SK-N-SH treated with all-trans-retinoic acid at 6 μM for 48 hours (cell line): ENCODE measurements at regions not wholly inside any gene's neighbourhood (a gene's known extent, or its start where the extent isn't known, plus 50 kb on each side); places are given as distances from the start of the nearest gene placed in this dataset.

Experiments
- ATAC-seq: fragments of 200-7000 bp; cut with Tn5 transposase; 3 replicates; pipeline ENCODE4 v1.9.1; 2020; ENCODE audit warnings: mild to moderate bottlenecking, moderate library complexity
- ARNTL ChIP-seq: fragments of 450-650 bp; formaldehyde crosslinking; IDR thresholded peaks from 2 replicates; pipeline ENCODE4 v1.5.0; 2020; ENCODE audit warnings: low read depth, mild to moderate bottlenecking, moderate library complexity, borderline replicate concordance
- BACH2 ChIP-seq: fragments of 250-450 bp; sonication (Bioruptor Pico); IDR thresholded peaks from 2 replicates; pipeline ENCODE4 v1.9.0; 2021; ENCODE audit warnings: mild to moderate bottlenecking, borderline replicate concordance
- CSDC2 ChIP-seq: fragments of 250-450 bp; sonication (Bioruptor Pico); IDR thresholded peaks from 2 replicates; pipeline ENCODE4 v1.5.0; 2020; ENCODE audit warnings: mild to moderate bottlenecking, moderate library complexity
- ESRRG ChIP-seq: fragments of 250-450 bp; sonication (Bioruptor Pico); IDR thresholded peaks from 2 replicates; pipeline ENCODE4 v1.6.1; 2021; ENCODE audit warnings: mild to moderate bottlenecking
- GLIS3 ChIP-seq: fragments of 250-450 bp; sonication (Bioruptor Pico); IDR thresholded peaks from 2 replicates; pipeline ENCODE4 v1.5.0; 2020; ENCODE audit warnings: mild to moderate bottlenecking, moderate library complexity
- ISL1 ChIP-seq: fragments of 250-450 bp; sonication (Bioruptor Pico); IDR thresholded peaks from 2 replicates; pipeline ENCODE4 v2.1.2; 2022; ENCODE audit warnings: mild to moderate bottlenecking, moderate library complexity
- OSR1 ChIP-seq: fragments of 250-450 bp; sonication (Bioruptor Pico); IDR thresholded peaks from 2 replicates; pipeline ENCODE4 v1.8.0; 2022; ENCODE audit warnings: moderate library complexity, mild to moderate bottlenecking, inconsistent platforms
- PPARA ChIP-seq: fragments of 250-450 bp; sonication (Bioruptor Pico); IDR thresholded peaks from 2 replicates; pipeline ENCODE4 v1.5.0; 2020; ENCODE audit warnings: mild to moderate bottlenecking, borderline replicate concordance
- RARB ChIP-seq: fragments of 250-450 bp; sonication (Bioruptor Pico); IDR thresholded peaks from 2 replicates; pipeline ENCODE4 v1.8.0; 2021; ENCODE audit warnings: mild to moderate bottlenecking, moderate library complexity
- SNAI2 ChIP-seq: fragments of 250-450 bp; sonication (Bioruptor Pico); IDR thresholded peaks from 2 replicates; pipeline ENCODE4 v1.5.0; 2020; ENCODE audit warnings: mild to moderate bottlenecking, moderate library complexity
- TCF4 ChIP-seq: fragments of 250-450 bp; sonication (Bioruptor Pico); IDR thresholded peaks from 2 replicates; pipeline ENCODE4 v1.8.0; 2021; ENCODE audit warnings: mild to moderate bottlenecking, moderate library complexity, borderline replicate concordance
- TOX ChIP-seq: fragments of 250-450 bp; sonication (Bioruptor Pico); IDR thresholded peaks from 2 replicates; pipeline ENCODE4 v1.8.0; 2021; ENCODE audit warnings: mild to moderate bottlenecking, moderate library complexity, borderline replicate concordance
- ZC3H10 ChIP-seq: fragments of 250-450 bp; sonication (Bioruptor Pico); IDR thresholded peaks from 2 replicates; pipeline ENCODE4 v1.5.1; 2021; ENCODE audit warnings: mild to moderate bottlenecking, moderate library complexity
- ZFP3 ChIP-seq: fragments of 250-450 bp; sonication (Bioruptor Pico); IDR thresholded peaks from 2 replicates; pipeline ENCODE4 v1.5.0; 2020; ENCODE audit warnings: mild to moderate bottlenecking, moderate library complexity
- ZFP30 ChIP-seq: fragments of 450-650 bp; formaldehyde crosslinking; IDR thresholded peaks from 2 replicates; pipeline ENCODE4 v1.5.0; 2022; ENCODE audit warnings: mild to moderate bottlenecking, moderate library complexity
- ZNF565 ChIP-seq: fragments of 450-650 bp; formaldehyde crosslinking; conservative IDR thresholded peaks from 2 replicates; pipeline ENCODE4 v1.5.0; 2020; ENCODE audit warnings: low read depth, mild to moderate bottlenecking, moderate library complexity
- ZNF70 ChIP-seq: fragments of 450-650 bp; formaldehyde crosslinking; IDR thresholded peaks from 2 replicates; pipeline ENCODE4 v1.5.0; 2020; ENCODE audit warnings: mild to moderate bottlenecking, moderate library complexity
- ZNF8 ChIP-seq: fragments of 450-650 bp; formaldehyde crosslinking; IDR thresholded peaks from 2 replicates; pipeline ENCODE4 v1.5.0; 2020; ENCODE audit warnings: mild to moderate bottlenecking, moderate library complexity
- TF ChIP-seq, protein P1 (sequence below): fragments of 250-450 bp; sonication (Bioruptor Pico); IDR thresholded peaks from 2 replicates; pipeline ENCODE4 v1.8.0; 2021; ENCODE audit warnings: low read depth, mild to moderate bottlenecking, moderate library complexity, borderline replicate concordance
- TF ChIP-seq, protein P2 (sequence below): fragments of 250-450 bp; sonication (Bioruptor Pico); IDR thresholded peaks from 2 replicates; pipeline ENCODE4 v1.5.1; 2021; ENCODE audit warnings: mild to moderate bottlenecking, moderate library complexity
- TF ChIP-seq, protein P3 (sequence below): fragments of 250-450 bp; sonication (Bioruptor Pico); IDR thresholded peaks from 2 replicates; pipeline ENCODE4 v1.5.1; 2020; ENCODE audit warnings: low read depth, mild to moderate bottlenecking, moderate library complexity
- TF ChIP-seq, protein P4 (sequence below): fragments of 250-450 bp; sonication (Bioruptor Pico); IDR thresholded peaks from 2 replicates; pipeline ENCODE4 v1.5.0; 2020; ENCODE audit warnings: mild to moderate bottlenecking, moderate library complexity

DNA sequence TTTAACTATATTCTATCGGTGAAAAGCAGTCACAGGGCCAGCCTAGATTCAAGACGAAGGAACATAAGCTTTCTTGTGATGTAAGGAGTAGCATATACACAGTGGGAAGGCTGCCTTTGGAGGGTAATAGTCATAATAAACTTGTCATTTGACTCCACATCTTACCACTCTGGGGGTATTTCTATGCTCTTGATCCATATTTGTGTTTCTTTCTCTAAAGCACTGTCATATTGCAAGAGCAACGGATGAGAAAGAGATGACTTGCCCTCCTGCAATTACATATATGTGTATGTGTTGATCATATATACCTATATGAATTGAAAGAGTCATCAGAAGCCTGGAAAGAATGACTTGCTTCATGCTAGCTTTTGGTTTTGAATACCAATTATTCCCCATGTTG lies 225.4 kb upstream of the HS3ST3A1 start:
- ATAC-seq, result no peak
- TF ChIP-seq ZNF565, result no peak
- TF ChIP-seq, protein P1, sequence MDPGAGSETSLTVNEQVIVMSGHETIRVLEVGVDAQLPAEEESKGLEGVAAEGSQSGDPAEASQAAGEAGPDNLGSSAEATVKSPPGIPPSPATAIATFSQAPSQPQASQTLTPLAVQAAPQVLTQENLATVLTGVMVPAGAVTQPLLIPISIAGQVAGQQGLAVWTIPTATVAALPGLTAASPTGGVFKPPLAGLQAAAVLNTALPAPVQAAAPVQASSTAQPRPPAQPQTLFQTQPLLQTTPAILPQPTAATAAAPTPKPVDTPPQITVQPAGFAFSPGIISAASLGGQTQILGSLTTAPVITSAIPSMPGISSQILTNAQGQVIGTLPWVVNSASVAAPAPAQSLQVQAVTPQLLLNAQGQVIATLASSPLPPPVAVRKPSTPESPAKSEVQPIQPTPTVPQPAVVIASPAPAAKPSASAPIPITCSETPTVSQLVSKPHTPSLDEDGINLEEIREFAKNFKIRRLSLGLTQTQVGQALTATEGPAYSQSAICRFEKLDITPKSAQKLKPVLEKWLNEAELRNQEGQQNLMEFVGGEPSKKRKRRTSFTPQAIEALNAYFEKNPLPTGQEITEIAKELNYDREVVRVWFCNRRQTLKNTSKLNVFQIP (CRISPR knock-in tag), result no peak
- TF ChIP-seq, protein P2, sequence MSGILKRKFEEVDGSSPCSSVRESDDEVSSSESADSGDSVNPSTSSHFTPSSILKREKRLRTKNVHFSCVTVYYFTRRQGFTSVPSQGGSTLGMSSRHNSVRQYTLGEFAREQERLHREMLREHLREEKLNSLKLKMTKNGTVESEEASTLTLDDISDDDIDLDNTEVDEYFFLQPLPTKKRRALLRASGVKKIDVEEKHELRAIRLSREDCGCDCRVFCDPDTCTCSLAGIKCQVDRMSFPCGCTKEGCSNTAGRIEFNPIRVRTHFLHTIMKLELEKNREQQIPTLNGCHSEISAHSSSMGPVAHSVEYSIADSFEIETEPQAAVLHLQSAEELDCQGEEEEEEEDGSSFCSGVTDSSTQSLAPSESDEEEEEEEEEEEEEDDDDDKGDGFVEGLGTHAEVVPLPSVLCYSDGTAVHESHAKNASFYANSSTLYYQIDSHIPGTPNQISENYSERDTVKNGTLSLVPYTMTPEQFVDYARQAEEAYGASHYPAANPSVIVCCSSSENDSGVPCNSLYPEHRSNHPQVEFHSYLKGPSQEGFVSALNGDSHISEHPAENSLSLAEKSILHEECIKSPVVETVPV, result no peak
- TF ChIP-seq ARNTL (CRISPR knock-in tag), result no peak
- TF ChIP-seq ZNF8, result no peak
- no peak for TF ChIP-seq PPARA (CRISPR knock-in tag)
- TF ChIP-seq ZC3H10 (CRISPR knock-in tag), result no peak
- no peak for TF ChIP-seq TOX (CRISPR knock-in tag)
- TF ChIP-seq ZFP3 (CRISPR knock-in tag), result no peak

DNA sequence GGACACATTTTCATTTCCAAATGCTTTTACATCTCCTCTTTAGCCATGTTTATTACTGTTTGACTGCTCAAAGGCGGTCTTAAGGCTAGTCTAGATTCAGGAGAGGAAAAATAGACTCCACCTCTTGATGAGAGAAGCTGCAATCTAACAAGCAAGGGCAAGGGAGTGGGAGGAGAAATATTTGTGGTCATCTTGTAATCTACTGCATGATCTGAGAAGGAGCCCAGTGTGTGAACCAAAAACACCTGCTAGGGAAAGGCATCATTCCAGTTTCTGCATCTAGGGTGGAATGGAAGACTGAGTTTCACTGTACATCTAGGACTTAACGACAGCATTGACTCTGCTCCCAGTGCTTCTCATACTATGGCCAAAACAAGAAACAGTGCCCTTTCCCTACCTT lies 232.2 kb upstream of the HS3ST3A1 start:
- TF ChIP-seq CSDC2, result no peak
- TF ChIP-seq ZNF70 (CRISPR knock-in tag), result no peak
- no peak for TF ChIP-seq GLIS3 (CRISPR knock-in tag)
- TF ChIP-seq TOX (CRISPR knock-in tag), result no peak
- no peak for TF ChIP-seq ZNF8
- no peak for TF ChIP-seq OSR1 (CRISPR knock-in tag)
- TF ChIP-seq, protein P3, sequence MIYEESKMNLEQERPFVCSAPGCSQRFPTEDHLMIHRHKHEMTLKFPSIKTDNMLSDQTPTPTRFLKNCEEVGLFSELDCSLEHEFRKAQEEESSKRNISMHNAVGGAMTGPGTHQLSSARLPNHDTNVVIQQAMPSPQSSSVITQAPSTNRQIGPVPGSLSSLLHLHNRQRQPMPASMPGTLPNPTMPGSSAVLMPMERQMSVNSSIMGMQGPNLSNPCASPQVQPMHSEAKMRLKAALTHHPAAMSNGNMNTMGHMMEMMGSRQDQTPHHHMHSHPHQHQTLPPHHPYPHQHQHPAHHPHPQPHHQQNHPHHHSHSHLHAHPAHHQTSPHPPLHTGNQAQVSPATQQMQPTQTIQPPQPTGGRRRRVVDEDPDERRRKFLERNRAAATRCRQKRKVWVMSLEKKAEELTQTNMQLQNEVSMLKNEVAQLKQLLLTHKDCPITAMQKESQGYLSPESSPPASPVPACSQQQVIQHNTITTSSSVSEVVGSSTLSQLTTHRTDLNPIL (CRISPR knock-in tag), result no peak
- no peak for TF ChIP-seq ISL1 (CRISPR knock-in tag)
- TF ChIP-seq, protein P4, sequence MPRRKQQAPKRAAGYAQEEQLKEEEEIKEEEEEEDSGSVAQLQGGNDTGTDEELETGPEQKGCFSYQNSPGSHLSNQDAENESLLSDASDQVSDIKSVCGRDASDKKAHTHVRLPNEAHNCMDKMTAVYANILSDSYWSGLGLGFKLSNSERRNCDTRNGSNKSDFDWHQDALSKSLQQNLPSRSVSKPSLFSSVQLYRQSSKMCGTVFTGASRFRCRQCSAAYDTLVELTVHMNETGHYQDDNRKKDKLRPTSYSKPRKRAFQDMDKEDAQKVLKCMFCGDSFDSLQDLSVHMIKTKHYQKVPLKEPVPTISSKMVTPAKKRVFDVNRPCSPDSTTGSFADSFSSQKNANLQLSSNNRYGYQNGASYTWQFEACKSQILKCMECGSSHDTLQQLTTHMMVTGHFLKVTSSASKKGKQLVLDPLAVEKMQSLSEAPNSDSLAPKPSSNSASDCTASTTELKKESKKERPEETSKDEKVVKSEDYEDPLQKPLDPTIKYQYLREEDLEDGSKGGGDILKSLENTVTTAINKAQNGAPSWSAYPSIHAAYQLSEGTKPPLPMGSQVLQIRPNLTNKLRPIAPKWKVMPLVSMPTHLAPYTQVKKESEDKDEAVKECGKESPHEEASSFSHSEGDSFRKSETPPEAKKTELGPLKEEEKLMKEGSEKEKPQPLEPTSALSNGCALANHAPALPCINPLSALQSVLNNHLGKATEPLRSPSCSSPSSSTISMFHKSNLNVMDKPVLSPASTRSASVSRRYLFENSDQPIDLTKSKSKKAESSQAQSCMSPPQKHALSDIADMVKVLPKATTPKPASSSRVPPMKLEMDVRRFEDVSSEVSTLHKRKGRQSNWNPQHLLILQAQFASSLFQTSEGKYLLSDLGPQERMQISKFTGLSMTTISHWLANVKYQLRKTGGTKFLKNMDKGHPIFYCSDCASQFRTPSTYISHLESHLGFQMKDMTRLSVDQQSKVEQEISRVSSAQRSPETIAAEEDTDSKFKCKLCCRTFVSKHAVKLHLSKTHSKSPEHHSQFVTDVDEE (CRISPR knock-in tag), result no peak
- TF ChIP-seq ZNF565, result no peak
- no peak for TF ChIP-seq ZFP30 (CRISPR knock-in tag)
- no peak for ATAC-seq

DNA sequence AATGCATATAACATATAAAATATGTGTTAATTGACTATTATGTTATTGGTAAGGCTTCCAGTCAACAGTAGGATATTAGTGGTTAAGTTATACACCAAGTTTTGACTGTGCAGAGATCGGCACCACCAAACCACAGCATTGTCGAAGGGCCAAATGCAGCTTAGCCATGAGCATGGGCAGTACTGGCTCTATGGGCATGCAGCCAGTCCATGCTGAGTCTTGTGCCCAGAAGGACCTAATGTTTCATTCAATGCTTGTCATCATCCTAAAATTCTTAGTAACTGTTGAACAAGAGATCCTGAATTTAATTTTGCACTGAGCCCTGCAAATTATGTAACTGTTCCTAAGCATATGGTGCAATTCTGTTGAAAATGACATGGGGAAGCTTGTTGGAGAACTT lies 233.4 kb upstream of the HS3ST3A1 start:
- ATAC-seq, result no peak
- TF ChIP-seq BACH2 (CRISPR knock-in tag), result no peak
- no peak for TF ChIP-seq TCF4
- TF ChIP-seq PPARA (CRISPR knock-in tag), result no peak
- TF ChIP-seq, protein P2, result no peak
- TF ChIP-seq, protein P3 (CRISPR knock-in tag), result no peak
- no peak for TF ChIP-seq GLIS3 (CRISPR knock-in tag)
- TF ChIP-seq ARNTL (CRISPR knock-in tag), result no peak
- no peak for TF ChIP-seq ISL1 (CRISPR knock-in tag)
- no peak for TF ChIP-seq TOX (CRISPR knock-in tag)
- no peak for TF ChIP-seq SNAI2 (CRISPR knock-in tag)
- TF ChIP-seq CSDC2, result no peak
- no peak for TF ChIP-seq ZC3H10 (CRISPR knock-in tag)
- TF ChIP-seq RARB (CRISPR knock-in tag), result no peak
- TF ChIP-seq, protein P4 (CRISPR knock-in tag), result no peak
- TF ChIP-seq ZNF565, result no peak
- TF ChIP-seq, protein P1 (CRISPR knock-in tag), result no peak
- no peak for TF ChIP-seq ESRRG (CRISPR knock-in tag)
